ENCODE measurements at regions not wholly inside any gene's neighbourhood (a gene's known extent, or its start where the extent isn't known, plus 50 kb on each side); places are given as distances from the start of the nearest gene placed in this dataset.

GRCh38 chr10:83862723-83863122, 276.6 kb upstream of the GHITM start:
- DNase-seq (ENCODE audit: low read depth, low spot score) = no peak
- Mint-ChIP-seq H3K4me1 (no peaks in the 10 kb centered on the region), H3K27ac (ENCODE audit: unreplicated experiment) (no peak overlapping the region), H3K36me3 (ENCODE audit: low read depth) (no peaks in the 10 kb centered on the region), H3K9me3 (no peaks in the 10 kb centered on the region), H3K4me3 (no peak overlapping the region), H3K27me3 (ENCODE audit: low read depth) (no peaks in the 10 kb centered on the region)
- TF ChIP-seq CTCF (conservative IDR thresholded peaks at IDR 0.05) = no peak

- no peaks in the 10 kb centered on the region for H3K4me1 Mint-ChIP-seq
- no peaks in the 10 kb centered on the region for H3K36me3 Mint-ChIP-seq (ENCODE audit: low read depth)
- TF ChIP-seq CTCF (conservative IDR thresholded peaks at IDR 0.05) = no peak
Observed at GRCh38 chr10:83863283-83863966, 275.9 kb upstream of the GHITM start.

GRCh38 chr10:83869898-83870297, 269.4 kb upstream of the GHITM start:
- TF ChIP-seq CTCF (conservative IDR thresholded peaks at IDR 0.05) = no peak
- no peak overlapping the region for H3K27ac Mint-ChIP-seq (ENCODE audit: unreplicated experiment)
- H3K4me1 Mint-ChIP-seq = no peaks in the 10 kb centered on the region
- H3K36me3 Mint-ChIP-seq (ENCODE audit: low read depth) = no peaks in the 10 kb centered on the region
- H3K4me3 Mint-ChIP-seq = no peak overlapping the region
- H3K27me3 Mint-ChIP-seq (ENCODE audit: low read depth) = peaks cover 8% of the 10 kb centered on the region
- H3K9me3 Mint-ChIP-seq = no peaks in the 10 kb centered on the region
- DNase-seq (ENCODE audit: low read depth, low spot score) = no peak

More at GRCh38 chr10:83863283-83863966, 275.9 kb upstream of the GHITM start:
- no peaks in the 10 kb centered on the region for H3K9me3 Mint-ChIP-seq
- no peak overlapping the region for H3K27ac Mint-ChIP-seq (ENCODE audit: unreplicated experiment)
- H3K27me3 Mint-ChIP-seq (ENCODE audit: low read depth) = no peaks in the 10 kb centered on the region
- no peak overlapping the region for H3K4me3 Mint-ChIP-seq
- no peak for DNase-seq (ENCODE audit: low read depth, low spot score)

- Mint-ChIP-seq H3K4me3 (no peak overlapping the region), H3K27ac (ENCODE audit: unreplicated experiment) (no peak overlapping the region), H3K36me3 (ENCODE audit: low read depth) (no peaks in the 10 kb centered on the region), H3K9me3 (no peaks in the 10 kb centered on the region), H3K4me1 (no peaks in the 10 kb centered on the region), H3K27me3 (ENCODE audit: low read depth) (peaks cover 8% of the 10 kb centered on the region)
- peak; percentile 80 for DNase-seq (ENCODE audit: low read depth, low spot score)
- peak; percentile 99 for TF ChIP-seq CTCF (conservative IDR thresholded peaks at IDR 0.05)
Observed at GRCh38 chr10:83871187-83872081, 267.9 kb upstream of the GHITM start.

- Mint-ChIP-seq H3K9me3 (no peaks in the 10 kb centered on the region), H3K36me3 (ENCODE audit: low read depth) (no peaks in the 10 kb centered on the region), H3K4me3 (no peak overlapping the region), H3K27me3 (ENCODE audit: low read depth) (peaks cover 3% of the 10 kb centered on the region), H3K4me1 (peaks cover 6% of the 10 kb centered on the region), H3K27ac (ENCODE audit: unreplicated experiment) (no peak overlapping the region)
- DNase-seq (ENCODE audit: low read depth, low spot score) = no peak
- TF ChIP-seq CTCF (conservative IDR thresholded peaks at IDR 0.05) = no peak
Observed at GRCh38 chr10:83880252-83880791, 259.0 kb upstream of the GHITM start.
